Keratinocyte (primary cell): ENCODE measurements at regions not wholly inside any gene's neighbourhood (a gene's known extent, or its start where the extent isn't known, plus 50 kb on each side); places are given as distances from the start of the nearest gene placed in this dataset.

ENCODE experiments used
- DNase-seq: peaks from one replicate; pipeline ENCODE4 v3.0.0-alpha.2; 2011; ENCODE audit warnings: low read depth, missing footprints, low spot score
- FAIRE-seq: peaks from 2 replicates; lab custom pipeline; 2011; peaks lifted over from hg19 to GRCh38; lab: Jason Lieb, UNC
- H2AFZ ChIP-seq: 2 replicates; pipeline ENCODE4 v1.6.0; 2012; ENCODE audit warnings: low read length, control low read depth, inconsistent platforms; ENCODE audit not compliant: control insufficient read depth
- H3K27ac ChIP-seq: 2 replicates; pipeline ENCODE4 v1.5.1; 2011; ENCODE audit warnings: low read length; ENCODE audit not compliant: control insufficient read depth, insufficient read depth
- H3K27me3 ChIP-seq: 3 replicates; pipeline ENCODE4 v1.6.0; 2011; ENCODE audit warnings: low read length; ENCODE audit not compliant: control insufficient read depth, insufficient read depth; ENCODE audit errors: extremely low read depth
- H3K36me3 ChIP-seq, 2 experiments: 2 replicates in 1 of 2; 3 replicates in 1 of 2; pipeline ENCODE4 v1.5.1; 2011; ENCODE audit warnings: low read length in 2 of 2, mild to moderate bottlenecking in 1 of 2; ENCODE audit not compliant: control insufficient read depth in 2 of 2, insufficient read depth in 2 of 2; ENCODE audit errors: extremely low read depth in 1 of 2
- H3K4me1 ChIP-seq: 3 replicates; pipeline ENCODE4 v1.5.1; 2011; ENCODE audit warnings: low read length; ENCODE audit not compliant: control insufficient read depth, insufficient read depth; ENCODE audit errors: extremely low read depth
- H3K4me2 ChIP-seq: 3 replicates; pipeline ENCODE4 v1.6.0; 2011; ENCODE audit warnings: low read depth, low read length; ENCODE audit not compliant: control insufficient read depth, insufficient read depth; ENCODE audit errors: extremely low read depth
- H3K4me3 ChIP-seq, 3 experiments: fragments of 200-600 bp in 1 of 3; sonication (generic) in 1 of 3; 2 replicates in 2 of 3; 3 replicates in 1 of 3; pipeline ENCODE4 v1.5.1; 2011 to 2016; ENCODE audit warnings: low read length in 3 of 3, mild to moderate bottlenecking in 3 of 3, control low read depth in 2 of 3, inconsistent platforms in 1 of 3, low read depth in 1 of 3, mixed read lengths in 1 of 3, mixed run types in 1 of 3, moderate library complexity in 1 of 3; ENCODE audit not compliant: control insufficient read depth in 2 of 3, insufficient read depth in 2 of 3; ENCODE audit errors: extremely low read depth in 1 of 3
- H3K79me2 ChIP-seq: 2 replicates; pipeline ENCODE4 v1.6.0; 2012; ENCODE audit warnings: low read length; ENCODE audit not compliant: control insufficient read depth, insufficient read depth
- H3K9ac ChIP-seq: 3 replicates; pipeline ENCODE4 v1.6.0; 2011; ENCODE audit warnings: low read length; ENCODE audit not compliant: control insufficient read depth, insufficient read depth; ENCODE audit errors: extremely low read depth
- H3K9me1 ChIP-seq: 3 replicates; pipeline ENCODE4 v1.6.0; 2011; ENCODE audit warnings: low read length; ENCODE audit not compliant: control insufficient read depth, insufficient read depth; ENCODE audit errors: extremely low read depth
- H3K9me3 ChIP-seq: 2 replicates; pipeline ENCODE4 v1.5.1; 2012; ENCODE audit warnings: low read depth, low read length; ENCODE audit not compliant: control insufficient read depth
- H4K20me1 ChIP-seq: 3 replicates; pipeline ENCODE4 v1.6.0; 2011; ENCODE audit warnings: low read length; ENCODE audit not compliant: control insufficient read depth, insufficient read depth; ENCODE audit errors: extremely low read depth
- CTCF ChIP-seq, 3 experiments: IDR thresholded peaks in 1 of 3; conservative IDR thresholded peaks in 1 of 3; optimal IDR thresholded peaks in 1 of 3; 2 replicates in 2 of 3; 3 replicates in 1 of 3; pipeline versions ENCODE3 to v1.5.1; 2011; ENCODE audit warnings: low read length in 3 of 3, mild to moderate bottlenecking in 3 of 3, moderate library complexity in 2 of 3, control low read depth in 1 of 3, inconsistent platforms in 1 of 3; ENCODE audit not compliant: insufficient read depth in 2 of 3; ENCODE audit errors: extremely low read depth in 1 of 3
- EZH2 ChIP-seq: IDR thresholded peaks from one replicate; pipeline ENCODE4 v1.6.1; 2012; ENCODE audit warnings: inconsistent platforms, mild to moderate bottlenecking, low read length, moderate library complexity
- dilution Hi-C: fragments of 300-500 bp; cut with MboI; formaldehyde crosslinking; loops from one replicate; pipeline ENCODE4 v1.7.0; 2020; ENCODE audit warnings: low sequenced_read_pairs; ENCODE audit not compliant: extremely low pct_ligation_motif_present

GRCh38 chr7:25759286-25759685 is 392.7 kb upstream of the NFE2L3 start:
- dilution Hi-C loops: loop anchor here (5.0 kb wide), 1 partner anchor 33 kb away; no protein-coding TSS in a partner anchor

GRCh38 chr7:25759748-25760147 is 392.2 kb upstream of the NFE2L3 start:
- FAIRE-seq (no peak), DNase-seq (no peak)
- H3K36me3 ChIP-seq: no peaks in the 10 kb centered on the region
- no peak overlapping the region for H3K27ac ChIP-seq
- dilution Hi-C loops: loop anchor here (5.0 kb wide), 1 partner anchor 33 kb away; no protein-coding TSS in a partner anchor
- no peak overlapping the region for H3K9ac ChIP-seq
- H3K79me2 ChIP-seq: no peaks in the 10 kb centered on the region
- TF ChIP-seq CTCF (optimal IDR thresholded peaks at IDR 0.05 in 1 of 3, IDR thresholded peaks at IDR 0.05 in 1 of 3, conservative IDR thresholded peaks at IDR 0.05 in 1 of 3; ENCODE audit: extremely low read depth in 1 of 3, insufficient read depth in 2 of 3, low read length in 3 of 3): no peak
- TF ChIP-seq EZH2: no peak
- no peaks in the 10 kb centered on the region for H3K9me3 ChIP-seq
- H3K4me1 ChIP-seq: peaks cover 10% of the 10 kb centered on the region
- H4K20me1 ChIP-seq: no peaks in the 10 kb centered on the region
- no peaks in the 10 kb centered on the region for H3K27me3 ChIP-seq
- no peaks in the 10 kb centered on the region for H3K9me1 ChIP-seq
- no peak overlapping the region for H2AFZ ChIP-seq
- H3K4me2 ChIP-seq: no peak overlapping the region
- H3K4me3 ChIP-seq: no peak overlapping the region

More at GRCh38 chr7:25759286-25759685, 392.7 kb upstream of the NFE2L3 start:
- no peaks in the 10 kb centered on the region for H3K9me3 ChIP-seq
- H4K20me1 ChIP-seq: no peaks in the 10 kb centered on the region
- H2AFZ ChIP-seq: no peak overlapping the region
- peaks cover 10% of the 10 kb centered on the region for H3K4me1 ChIP-seq
- FAIRE-seq: no peak
- H3K4me2 ChIP-seq: no peak overlapping the region
- H3K36me3 ChIP-seq: no peaks in the 10 kb centered on the region
- H3K27ac ChIP-seq: no peak overlapping the region
- H3K4me3 ChIP-seq: no peak overlapping the region
- H3K9me1 ChIP-seq: no peaks in the 10 kb centered on the region
- H3K79me2 ChIP-seq: no peaks in the 10 kb centered on the region
- no peak for DNase-seq
- TF ChIP-seq CTCF (optimal IDR thresholded peaks at IDR 0.05 in 1 of 3, IDR thresholded peaks at IDR 0.05 in 1 of 3, conservative IDR thresholded peaks at IDR 0.05 in 1 of 3; ENCODE audit: extremely low read depth in 1 of 3, insufficient read depth in 2 of 3, low read length in 3 of 3) (no peak), EZH2 (no peak)
- H3K27me3 ChIP-seq: no peaks in the 10 kb centered on the region
- no peak overlapping the region for H3K9ac ChIP-seq
